ENCODE measurements at regions not wholly inside any gene's neighbourhood (a gene's known extent, or its start where the extent isn't known, plus 50 kb on each side); places are given as distances from the start of the nearest gene placed in this dataset.

DNA sequence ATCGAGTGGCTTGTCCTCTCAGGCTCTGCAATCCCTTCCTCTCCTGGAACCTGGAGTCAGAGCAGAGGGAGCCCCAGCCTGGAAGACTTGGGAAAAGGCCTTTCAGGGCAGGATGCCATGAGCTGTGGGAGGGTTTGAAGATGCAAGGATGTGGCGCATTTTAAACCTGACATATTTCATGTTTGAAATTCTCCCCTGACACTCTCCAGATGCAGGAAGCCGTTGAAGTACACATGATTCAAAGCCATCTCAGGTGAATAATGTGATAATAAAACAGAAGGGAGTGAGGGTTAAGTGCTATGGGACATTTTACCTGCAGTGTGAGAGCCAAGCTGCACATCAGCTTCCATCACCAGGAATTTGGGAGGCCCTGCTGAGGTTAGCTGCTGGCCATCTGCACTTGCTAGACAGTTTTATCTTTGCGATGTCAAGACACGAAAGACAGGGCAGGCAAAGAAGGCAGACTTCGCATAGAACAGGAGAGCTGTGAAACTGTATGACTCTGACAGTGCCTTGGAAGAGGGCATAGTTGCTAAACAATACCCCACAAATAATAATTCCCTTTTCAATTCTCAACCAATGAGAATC lies 159.1 kb upstream of the GDF10 start:
- Histone ChIP-seq H3K27me3 (ENCODE audit: control insufficient read depth in 2 of 2, insufficient read depth in 2 of 2, low read length in 2 of 2) (no peaks in the 10 kb centered on the region), H3K9ac (ENCODE audit: low read depth in 1 of 2, low read length in 2 of 2) (no peak overlapping the region), H3K36me3 (ENCODE audit: control insufficient read depth in 2 of 2, insufficient read depth in 2 of 2, low read length in 2 of 2) (no peaks in the 10 kb centered on the region), H3K4me1 (ENCODE audit: control insufficient read depth in 2 of 2, insufficient read depth in 2 of 2, low read length in 2 of 2) (no peaks in the 10 kb centered on the region), H3K27ac (ENCODE audit: low read depth in 2 of 2, low read length in 2 of 2) (no peak overlapping the region), H3K9me3 (ENCODE audit: control insufficient read depth in 2 of 2, low read length in 2 of 2) (no peaks in the 10 kb centered on the region), H3K4me3 (ENCODE audit: low read length in 2 of 2) (no peak overlapping the region)

DNA sequence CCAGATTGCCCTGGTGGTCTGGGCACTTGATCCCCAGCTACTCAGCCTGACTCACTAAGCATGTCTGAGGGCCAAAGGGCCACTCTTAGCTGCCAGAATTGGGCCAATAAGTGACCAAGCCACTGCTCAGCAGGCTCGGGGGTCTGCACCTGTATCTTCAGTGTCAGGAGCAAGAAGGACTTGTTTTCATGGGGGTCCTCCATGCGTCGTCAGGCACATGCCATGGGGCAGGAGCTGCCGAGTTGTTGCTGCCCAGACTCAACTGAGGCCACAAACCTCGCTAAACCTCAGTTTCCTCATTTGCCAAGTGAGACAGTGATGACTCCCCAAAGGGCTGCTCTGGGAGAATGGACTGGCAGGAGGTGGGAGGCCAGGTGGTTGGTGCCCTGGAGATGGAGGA lies 158.6 kb upstream of the GDF10 start:
- Histone ChIP-seq H3K36me3 (ENCODE audit: control insufficient read depth in 2 of 2, insufficient read depth in 2 of 2, low read length in 2 of 2) (no peaks in the 10 kb centered on the region), H3K4me1 (ENCODE audit: control insufficient read depth in 2 of 2, insufficient read depth in 2 of 2, low read length in 2 of 2) (no peaks in the 10 kb centered on the region), H3K9ac (ENCODE audit: low read depth in 1 of 2, low read length in 2 of 2) (no peak overlapping the region), H3K27me3 (ENCODE audit: control insufficient read depth in 2 of 2, insufficient read depth in 2 of 2, low read length in 2 of 2) (no peaks in the 10 kb centered on the region), H3K9me3 (ENCODE audit: control insufficient read depth in 2 of 2, low read length in 2 of 2) (no peaks in the 10 kb centered on the region), H3K4me3 (ENCODE audit: low read length in 2 of 2) (no peak overlapping the region), H3K27ac (ENCODE audit: low read depth in 2 of 2, low read length in 2 of 2) (no peak overlapping the region)

DNA sequence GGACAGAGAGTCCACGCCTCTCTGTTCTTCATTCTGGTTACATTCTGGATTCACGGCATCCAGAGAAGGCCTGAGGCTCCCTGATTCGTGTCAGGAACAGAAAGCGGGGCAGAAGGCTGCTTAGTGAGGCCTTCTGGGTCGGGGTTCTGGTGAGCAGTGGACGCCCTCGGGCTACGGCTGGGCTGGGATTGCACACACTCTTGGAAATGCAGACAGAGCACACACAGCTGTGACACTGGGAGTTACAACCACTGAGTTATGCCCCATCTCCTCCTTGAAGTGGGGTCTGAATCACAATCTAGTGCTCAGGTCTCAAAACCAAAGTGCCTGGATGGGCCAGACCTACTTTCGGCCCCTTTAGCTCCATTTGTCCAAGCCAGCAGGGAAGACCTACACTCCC lies 156.9 kb upstream of the GDF10 start:
- H3K9me3 ChIP-seq (ENCODE audit: control insufficient read depth in 2 of 2, low read length in 2 of 2) = no peaks in the 10 kb centered on the region
- H3K4me1 ChIP-seq (ENCODE audit: control insufficient read depth in 2 of 2, insufficient read depth in 2 of 2, low read length in 2 of 2) = no peaks in the 10 kb centered on the region
- no peaks in the 10 kb centered on the region for H3K27me3 ChIP-seq (ENCODE audit: control insufficient read depth in 2 of 2, insufficient read depth in 2 of 2, low read length in 2 of 2)
- no peak overlapping the region for H3K27ac ChIP-seq (ENCODE audit: low read depth in 2 of 2, low read length in 2 of 2)
- H3K36me3 ChIP-seq (ENCODE audit: control insufficient read depth in 2 of 2, insufficient read depth in 2 of 2, low read length in 2 of 2) = no peaks in the 10 kb centered on the region
- H3K4me3 ChIP-seq (ENCODE audit: low read length in 2 of 2) = no peak overlapping the region
- no peak overlapping the region for H3K9ac ChIP-seq (ENCODE audit: low read depth in 1 of 2, low read length in 2 of 2)

DNA sequence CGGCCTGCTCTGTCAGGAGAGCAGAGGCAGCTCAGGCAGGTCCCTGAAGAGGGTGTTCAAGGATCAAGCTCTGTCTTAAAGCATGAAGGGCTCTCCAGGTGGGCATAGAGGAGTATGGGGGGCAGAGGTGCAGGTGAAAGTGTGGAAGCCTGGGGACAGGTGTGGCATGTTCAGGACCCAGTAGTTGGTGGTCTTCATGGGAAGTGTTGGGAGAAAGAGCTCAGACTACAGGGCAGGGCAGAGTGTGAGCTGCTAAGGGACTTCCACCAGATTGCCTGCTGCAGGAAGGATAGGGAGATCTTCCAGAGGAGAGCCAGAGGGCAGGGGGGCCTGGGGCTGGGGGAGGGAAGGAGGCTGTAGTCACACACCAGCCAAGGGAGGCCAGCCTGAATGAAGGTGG lies 156.5 kb upstream of the GDF10 start:
- H3K36me3 ChIP-seq (ENCODE audit: control insufficient read depth in 2 of 2, insufficient read depth in 2 of 2, low read length in 2 of 2) = no peaks in the 10 kb centered on the region
- no peaks in the 10 kb centered on the region for H3K4me1 ChIP-seq (ENCODE audit: control insufficient read depth in 2 of 2, insufficient read depth in 2 of 2, low read length in 2 of 2)
- H3K27ac ChIP-seq (ENCODE audit: low read depth in 2 of 2, low read length in 2 of 2) = no peak overlapping the region
- H3K4me3 ChIP-seq (ENCODE audit: low read length in 2 of 2) = no peak overlapping the region
- H3K27me3 ChIP-seq (ENCODE audit: control insufficient read depth in 2 of 2, insufficient read depth in 2 of 2, low read length in 2 of 2) = no peaks in the 10 kb centered on the region
- no peak overlapping the region for H3K9ac ChIP-seq (ENCODE audit: low read depth in 1 of 2, low read length in 2 of 2)
- H3K9me3 ChIP-seq (ENCODE audit: control insufficient read depth in 2 of 2, low read length in 2 of 2) = no peaks in the 10 kb centered on the region

DNA sequence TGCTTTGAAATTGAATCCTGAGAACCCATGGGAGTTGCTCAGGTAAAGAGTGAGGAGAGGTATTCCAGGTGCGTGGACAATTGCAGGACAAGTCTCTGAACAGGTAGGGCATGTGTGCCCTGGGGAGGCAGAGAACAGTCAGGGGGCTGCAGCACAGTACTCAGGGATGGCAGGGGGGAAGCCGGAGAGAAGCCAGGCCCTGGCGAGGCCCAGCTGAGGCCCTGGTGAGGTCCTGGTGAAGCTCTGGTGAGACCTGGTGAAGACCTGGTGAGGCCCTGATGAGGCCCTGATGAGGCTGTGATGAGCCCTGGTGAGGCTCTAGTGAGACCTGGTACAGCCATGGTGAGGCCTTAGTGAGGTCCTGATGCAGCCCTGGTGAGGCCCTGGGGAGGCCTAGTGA lies 155.5 kb upstream of the GDF10 start:
- no peak overlapping the region for H3K9ac ChIP-seq (ENCODE audit: low read depth in 1 of 2, low read length in 2 of 2)
- H3K9me3 ChIP-seq (ENCODE audit: control insufficient read depth in 2 of 2, low read length in 2 of 2) = no peaks in the 10 kb centered on the region
- H3K27ac ChIP-seq (ENCODE audit: low read depth in 2 of 2, low read length in 2 of 2) = no peak overlapping the region
- no peak overlapping the region for H3K4me3 ChIP-seq (ENCODE audit: low read length in 2 of 2)
- no peaks in the 10 kb centered on the region for H3K36me3 ChIP-seq (ENCODE audit: control insufficient read depth in 2 of 2, insufficient read depth in 2 of 2, low read length in 2 of 2)
- no peaks in the 10 kb centered on the region for H3K4me1 ChIP-seq (ENCODE audit: control insufficient read depth in 2 of 2, insufficient read depth in 2 of 2, low read length in 2 of 2)
- H3K27me3 ChIP-seq (ENCODE audit: control insufficient read depth in 2 of 2, insufficient read depth in 2 of 2, low read length in 2 of 2) = no peaks in the 10 kb centered on the region

DNA sequence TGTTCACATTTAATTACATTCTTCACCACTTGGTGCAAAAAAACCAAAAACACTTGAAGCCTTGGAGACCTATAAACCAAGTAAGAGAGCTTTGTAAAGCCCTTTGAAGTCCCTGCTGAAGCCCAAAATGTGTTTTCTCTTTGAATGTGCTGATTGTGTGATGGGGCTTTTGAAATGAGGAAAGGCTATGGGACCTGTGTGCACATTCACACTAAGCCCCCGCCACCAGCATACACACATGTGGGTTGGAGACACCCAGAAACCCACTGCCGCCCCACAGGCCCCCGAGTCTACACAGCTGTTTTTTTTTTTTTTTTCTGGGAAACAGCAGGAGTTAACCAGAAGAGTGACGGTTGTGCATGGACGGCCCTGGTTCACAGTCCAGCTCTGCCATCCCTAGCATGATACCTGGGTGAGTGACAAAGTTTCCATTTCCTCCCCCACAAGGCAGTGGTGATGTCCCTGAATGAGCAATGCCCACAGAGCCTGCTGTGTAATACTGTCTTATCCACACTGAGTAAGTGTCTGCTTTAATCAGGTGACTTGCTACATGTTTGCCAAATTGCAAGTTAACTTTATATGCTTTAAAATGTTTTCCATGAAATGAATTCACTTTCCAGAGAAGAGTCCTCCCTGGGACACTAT lies 154.6 kb upstream of the GDF10 start:
- H3K27me3 ChIP-seq (ENCODE audit: control insufficient read depth in 2 of 2, insufficient read depth in 2 of 2, low read length in 2 of 2) = no peaks in the 10 kb centered on the region
- no peak overlapping the region for H3K27ac ChIP-seq (ENCODE audit: low read depth in 2 of 2, low read length in 2 of 2)
- H3K9ac ChIP-seq (ENCODE audit: low read depth in 1 of 2, low read length in 2 of 2) = no peak overlapping the region
- H3K4me1 ChIP-seq (ENCODE audit: control insufficient read depth in 2 of 2, insufficient read depth in 2 of 2, low read length in 2 of 2) = no peaks in the 10 kb centered on the region
- H3K36me3 ChIP-seq (ENCODE audit: control insufficient read depth in 2 of 2, insufficient read depth in 2 of 2, low read length in 2 of 2) = no peaks in the 10 kb centered on the region
- no peaks in the 10 kb centered on the region for H3K9me3 ChIP-seq (ENCODE audit: control insufficient read depth in 2 of 2, low read length in 2 of 2)
- no peak overlapping the region for H3K4me3 ChIP-seq (ENCODE audit: low read length in 2 of 2)

DNA sequence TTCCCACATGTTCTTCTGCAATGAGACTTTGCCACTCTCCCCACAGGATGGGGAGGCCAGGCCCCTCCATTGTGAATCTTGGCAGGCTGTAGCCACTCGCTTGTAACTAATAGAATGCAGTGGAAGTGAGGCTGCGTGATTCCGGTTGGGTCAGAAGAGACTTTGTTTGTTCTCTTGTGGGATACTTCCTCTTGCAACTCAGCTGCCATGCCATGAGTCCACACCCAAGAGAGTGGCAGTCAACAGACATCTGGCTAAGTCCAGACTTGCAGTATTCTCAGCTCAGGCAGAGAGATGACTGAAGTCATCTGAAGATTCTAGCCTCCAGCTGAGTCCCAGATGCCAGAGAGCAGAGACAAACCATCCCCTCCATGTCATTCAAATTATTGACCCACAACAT lies 153.4 kb upstream of the GDF10 start:
- Histone ChIP-seq H3K9me3 (ENCODE audit: control insufficient read depth in 2 of 2, low read length in 2 of 2) (no peaks in the 10 kb centered on the region), H3K36me3 (ENCODE audit: control insufficient read depth in 2 of 2, insufficient read depth in 2 of 2, low read length in 2 of 2) (no peaks in the 10 kb centered on the region), H3K4me3 (ENCODE audit: low read length in 2 of 2) (no peak overlapping the region), H3K27ac (ENCODE audit: low read depth in 2 of 2, low read length in 2 of 2) (no peak overlapping the region), H3K9ac (ENCODE audit: low read depth in 1 of 2, low read length in 2 of 2) (no peak overlapping the region), H3K27me3 (ENCODE audit: control insufficient read depth in 2 of 2, insufficient read depth in 2 of 2, low read length in 2 of 2) (no peaks in the 10 kb centered on the region), H3K4me1 (ENCODE audit: control insufficient read depth in 2 of 2, insufficient read depth in 2 of 2, low read length in 2 of 2) (no peaks in the 10 kb centered on the region)

DNA sequence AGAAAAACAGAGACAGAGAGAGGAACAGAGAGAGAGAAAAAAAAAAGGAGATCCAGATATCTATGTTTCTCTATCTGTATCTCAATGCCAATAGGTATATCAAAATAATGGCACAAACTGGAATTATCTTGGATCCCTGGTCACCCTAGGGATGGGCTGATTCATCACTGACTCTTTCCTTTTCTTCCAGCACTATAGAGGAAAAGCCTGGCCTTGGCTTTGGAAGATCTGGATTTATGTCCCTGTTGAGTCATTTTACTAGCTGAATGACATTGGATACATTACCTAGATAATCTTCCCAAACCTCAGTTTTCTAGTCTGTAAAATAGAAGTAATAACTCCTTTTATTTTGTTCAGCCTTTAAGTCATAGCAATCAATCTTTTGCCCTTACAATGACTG lies 152.8 kb upstream of the GDF10 start:
- Histone ChIP-seq H3K9me3 (ENCODE audit: control insufficient read depth in 2 of 2, low read length in 2 of 2) (no peaks in the 10 kb centered on the region), H3K27me3 (ENCODE audit: control insufficient read depth in 2 of 2, insufficient read depth in 2 of 2, low read length in 2 of 2) (no peaks in the 10 kb centered on the region), H3K27ac (ENCODE audit: low read depth in 2 of 2, low read length in 2 of 2) (no peak overlapping the region), H3K4me3 (ENCODE audit: low read length in 2 of 2) (no peak overlapping the region), H3K4me1 (ENCODE audit: control insufficient read depth in 2 of 2, insufficient read depth in 2 of 2, low read length in 2 of 2) (no peaks in the 10 kb centered on the region), H3K9ac (ENCODE audit: low read depth in 1 of 2, low read length in 2 of 2) (no peak overlapping the region), H3K36me3 (ENCODE audit: control insufficient read depth in 2 of 2, insufficient read depth in 2 of 2, low read length in 2 of 2) (no peaks in the 10 kb centered on the region)

DNA sequence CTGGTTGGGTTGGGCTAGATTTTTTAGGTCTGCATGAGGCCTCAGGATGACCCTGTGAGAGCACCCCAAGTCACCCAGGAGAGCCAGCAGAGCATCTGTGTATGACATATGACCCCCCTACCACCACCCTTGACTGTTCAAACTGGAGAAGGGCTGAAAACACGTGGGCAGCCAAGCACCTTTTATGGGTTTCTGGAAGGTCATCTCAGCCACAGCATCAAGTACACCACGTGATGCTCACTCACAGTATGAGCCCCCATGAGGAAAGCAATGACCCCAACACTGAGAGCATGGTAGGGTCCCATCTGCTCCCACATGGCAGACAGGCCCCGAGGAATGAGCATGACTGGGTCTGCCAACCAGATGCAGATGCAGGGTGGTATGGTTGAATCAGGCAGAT lies 149.4 kb upstream of the GDF10 start:
- H3K36me3 ChIP-seq (ENCODE audit: control insufficient read depth in 2 of 2, insufficient read depth in 2 of 2, low read length in 2 of 2) = no peaks in the 10 kb centered on the region
- no peaks in the 10 kb centered on the region for H3K27me3 ChIP-seq (ENCODE audit: control insufficient read depth in 2 of 2, insufficient read depth in 2 of 2, low read length in 2 of 2)
- H3K9me3 ChIP-seq (ENCODE audit: control insufficient read depth in 2 of 2, low read length in 2 of 2) = no peaks in the 10 kb centered on the region
- H3K9ac ChIP-seq (ENCODE audit: low read depth in 1 of 2, low read length in 2 of 2) = no peak overlapping the region
- H3K4me3 ChIP-seq (ENCODE audit: low read length in 2 of 2) = no peak overlapping the region
- H3K4me1 ChIP-seq (ENCODE audit: control insufficient read depth in 2 of 2, insufficient read depth in 2 of 2, low read length in 2 of 2) = no peaks in the 10 kb centered on the region
- no peak overlapping the region for H3K27ac ChIP-seq (ENCODE audit: low read depth in 2 of 2, low read length in 2 of 2)

DNA sequence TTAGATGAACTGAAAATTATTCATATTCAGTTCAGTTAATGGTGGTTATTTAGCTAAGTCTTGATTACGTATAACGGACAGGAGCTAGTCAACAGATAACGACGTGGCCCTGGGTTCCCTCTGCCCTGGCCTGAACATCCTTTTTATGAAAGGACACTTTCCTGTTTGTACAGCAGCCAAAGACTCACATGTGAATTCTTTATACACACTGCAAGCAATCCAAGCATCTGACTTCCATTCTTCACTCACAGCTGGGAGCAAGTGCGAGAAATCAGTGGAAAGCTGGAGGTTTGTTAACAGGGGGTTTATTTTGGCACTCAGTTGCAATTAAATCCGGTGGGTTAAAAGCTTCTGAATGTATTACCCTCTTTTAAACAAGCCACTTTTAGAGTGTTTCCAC lies 148.1 kb upstream of the GDF10 start:
- Histone ChIP-seq H3K36me3 (ENCODE audit: control insufficient read depth in 2 of 2, insufficient read depth in 2 of 2, low read length in 2 of 2) (no peaks in the 10 kb centered on the region), H3K9me3 (ENCODE audit: control insufficient read depth in 2 of 2, low read length in 2 of 2) (no peaks in the 10 kb centered on the region), H3K27me3 (ENCODE audit: control insufficient read depth in 2 of 2, insufficient read depth in 2 of 2, low read length in 2 of 2) (no peaks in the 10 kb centered on the region), H3K4me1 (ENCODE audit: control insufficient read depth in 2 of 2, insufficient read depth in 2 of 2, low read length in 2 of 2) (no peaks in the 10 kb centered on the region), H3K27ac (ENCODE audit: low read depth in 2 of 2, low read length in 2 of 2) (no peak overlapping the region), H3K9ac (ENCODE audit: low read depth in 1 of 2, low read length in 2 of 2) (no peak overlapping the region), H3K4me3 (ENCODE audit: low read length in 2 of 2) (no peak overlapping the region)
